ENCODE measurements at regions not wholly inside any gene's neighbourhood (a gene's known extent, or its start where the extent isn't known, plus 50 kb on each side); places are given as distances from the start of the nearest gene placed in this dataset.

GRCh38 chr6:124877468-124877867, 84.8 kb upstream of the RNF217 start:
- TF ChIP-seq POLR2AphosphoS5 (IDR thresholded peaks at IDR 0.05; ENCODE audit: low read depth, low read length) (no peak), EZH2 (IDR thresholded peaks at IDR 0.05) (no peak), SIN3A (IDR thresholded peaks at IDR 0.05; ENCODE audit: low read depth) (no peak), TCF7L2 (IDR thresholded peaks at IDR 0.05; ENCODE audit: borderline replicate concordance, extremely low read depth, insufficient read depth, insufficient read length) (no peak), JUND (IDR thresholded peaks at IDR 0.05) (no peak), POLR2A (IDR thresholded peaks at IDR 0.05; ENCODE audit: borderline replicate concordance, extremely low read depth, insufficient read depth, insufficient read length) (no peak), MAX (IDR thresholded peaks at IDR 0.05) (no peak), ELF1 (IDR thresholded peaks at IDR 0.05; ENCODE audit: borderline replicate concordance, low read depth) (no peak), RAD21 (IDR thresholded peaks at IDR 0.05; ENCODE audit: low read depth) (no peak), YY1 (IDR thresholded peaks at IDR 0.05; ENCODE audit: extremely low read depth, insufficient replicate concordance, low read depth, low read length) (no peak), SP1 (IDR thresholded peaks at IDR 0.05; ENCODE audit: low read depth) (no peak)
- TF ChIP-seq, protein P1, sequence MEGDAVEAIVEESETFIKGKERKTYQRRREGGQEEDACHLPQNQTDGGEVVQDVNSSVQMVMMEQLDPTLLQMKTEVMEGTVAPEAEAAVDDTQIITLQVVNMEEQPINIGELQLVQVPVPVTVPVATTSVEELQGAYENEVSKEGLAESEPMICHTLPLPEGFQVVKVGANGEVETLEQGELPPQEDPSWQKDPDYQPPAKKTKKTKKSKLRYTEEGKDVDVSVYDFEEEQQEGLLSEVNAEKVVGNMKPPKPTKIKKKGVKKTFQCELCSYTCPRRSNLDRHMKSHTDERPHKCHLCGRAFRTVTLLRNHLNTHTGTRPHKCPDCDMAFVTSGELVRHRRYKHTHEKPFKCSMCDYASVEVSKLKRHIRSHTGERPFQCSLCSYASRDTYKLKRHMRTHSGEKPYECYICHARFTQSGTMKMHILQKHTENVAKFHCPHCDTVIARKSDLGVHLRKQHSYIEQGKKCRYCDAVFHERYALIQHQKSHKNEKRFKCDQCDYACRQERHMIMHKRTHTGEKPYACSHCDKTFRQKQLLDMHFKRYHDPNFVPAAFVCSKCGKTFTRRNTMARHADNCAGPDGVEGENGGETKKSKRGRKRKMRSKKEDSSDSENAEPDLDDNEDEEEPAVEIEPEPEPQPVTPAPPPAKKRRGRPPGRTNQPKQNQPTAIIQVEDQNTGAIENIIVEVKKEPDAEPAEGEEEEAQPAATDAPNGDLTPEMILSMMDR (IDR thresholded peaks at IDR 0.05 in 2 of 3, conservative IDR thresholded peaks at IDR 0.05 in 1 of 3; ENCODE audit: borderline replicate concordance in 1 of 3, insufficient read depth in 1 of 3, low read depth in 2 of 3, low read length in 2 of 3): no peak
- TF ChIP-seq, protein P2, sequence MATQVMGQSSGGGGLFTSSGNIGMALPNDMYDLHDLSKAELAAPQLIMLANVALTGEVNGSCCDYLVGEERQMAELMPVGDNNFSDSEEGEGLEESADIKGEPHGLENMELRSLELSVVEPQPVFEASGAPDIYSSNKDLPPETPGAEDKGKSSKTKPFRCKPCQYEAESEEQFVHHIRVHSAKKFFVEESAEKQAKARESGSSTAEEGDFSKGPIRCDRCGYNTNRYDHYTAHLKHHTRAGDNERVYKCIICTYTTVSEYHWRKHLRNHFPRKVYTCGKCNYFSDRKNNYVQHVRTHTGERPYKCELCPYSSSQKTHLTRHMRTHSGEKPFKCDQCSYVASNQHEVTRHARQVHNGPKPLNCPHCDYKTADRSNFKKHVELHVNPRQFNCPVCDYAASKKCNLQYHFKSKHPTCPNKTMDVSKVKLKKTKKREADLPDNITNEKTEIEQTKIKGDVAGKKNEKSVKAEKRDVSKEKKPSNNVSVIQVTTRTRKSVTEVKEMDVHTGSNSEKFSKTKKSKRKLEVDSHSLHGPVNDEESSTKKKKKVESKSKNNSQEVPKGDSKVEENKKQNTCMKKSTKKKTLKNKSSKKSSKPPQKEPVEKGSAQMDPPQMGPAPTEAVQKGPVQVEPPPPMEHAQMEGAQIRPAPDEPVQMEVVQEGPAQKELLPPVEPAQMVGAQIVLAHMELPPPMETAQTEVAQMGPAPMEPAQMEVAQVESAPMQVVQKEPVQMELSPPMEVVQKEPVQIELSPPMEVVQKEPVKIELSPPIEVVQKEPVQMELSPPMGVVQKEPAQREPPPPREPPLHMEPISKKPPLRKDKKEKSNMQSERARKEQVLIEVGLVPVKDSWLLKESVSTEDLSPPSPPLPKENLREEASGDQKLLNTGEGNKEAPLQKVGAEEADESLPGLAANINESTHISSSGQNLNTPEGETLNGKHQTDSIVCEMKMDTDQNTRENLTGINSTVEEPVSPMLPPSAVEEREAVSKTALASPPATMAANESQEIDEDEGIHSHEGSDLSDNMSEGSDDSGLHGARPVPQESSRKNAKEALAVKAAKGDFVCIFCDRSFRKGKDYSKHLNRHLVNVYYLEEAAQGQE (IDR thresholded peaks at IDR 0.05; ENCODE audit: low read depth): no peak

Data from HCT116 (cell line).